T-helper 2 cell (primary cell): ENCODE measurements at regions not wholly inside any gene's neighbourhood (a gene's known extent, or its start where the extent isn't known, plus 50 kb on each side); places are given as distances from the start of the nearest gene placed in this dataset.

Experiments used
- DNase-seq, 5 experiments: peaks; one replicate each; pipeline versions ENCODE4 v3.0.0 to v3.0.0-alpha.2; 2012 to 2022

DNA sequence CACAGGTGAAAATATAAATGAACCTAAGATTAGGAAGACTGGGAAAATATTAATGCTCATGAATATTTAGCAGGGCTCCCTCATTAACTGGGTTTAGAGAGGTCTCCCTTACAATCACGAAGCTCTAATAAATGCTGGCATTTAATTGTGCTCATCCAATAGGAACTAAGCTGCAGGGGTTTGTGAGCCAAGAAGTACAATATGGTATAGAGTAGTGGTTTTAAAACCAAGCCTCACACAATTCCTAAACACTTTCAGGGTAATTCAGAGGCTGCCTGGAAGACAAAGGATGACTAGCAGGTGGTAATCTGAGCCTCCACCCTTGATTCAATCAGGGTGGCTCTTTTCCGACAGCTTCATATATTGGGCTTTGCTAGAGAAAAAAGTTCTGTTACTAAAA is 103.3 kb downstream of the GPAM start:
- no peak for DNase-seq

- DNase-seq: no peak
Observed at GRCh38 chr10:112082120-112082519, 101.4 kb downstream of the GPAM start.

DNA sequence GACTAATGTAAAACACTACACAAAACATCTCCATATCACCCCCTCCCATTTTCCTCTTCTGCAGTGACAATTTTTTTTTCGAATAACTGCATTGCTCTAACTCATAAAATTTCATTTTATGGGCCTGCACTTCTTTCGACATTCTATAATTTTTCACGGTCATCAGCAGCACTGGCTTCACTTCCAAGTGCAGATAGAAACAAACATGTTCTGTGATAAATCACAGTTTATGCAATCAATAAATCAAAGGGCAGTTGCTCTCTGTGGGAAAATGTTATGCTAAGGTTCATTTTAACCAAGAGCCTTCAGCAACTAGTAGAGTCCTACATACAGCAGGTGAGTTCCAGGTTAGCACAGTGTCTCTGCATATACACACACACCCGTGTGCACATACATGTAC is 100.1 kb downstream of the GPAM start:
- no peak for DNase-seq

- no peak for DNase-seq
Observed at GRCh38 chr10:112087953-112088456, 95.6 kb downstream of the GPAM start.

GRCh38 chr10:112091703-112092102 is 91.9 kb downstream of the GPAM start:
- no peak for DNase-seq

DNA sequence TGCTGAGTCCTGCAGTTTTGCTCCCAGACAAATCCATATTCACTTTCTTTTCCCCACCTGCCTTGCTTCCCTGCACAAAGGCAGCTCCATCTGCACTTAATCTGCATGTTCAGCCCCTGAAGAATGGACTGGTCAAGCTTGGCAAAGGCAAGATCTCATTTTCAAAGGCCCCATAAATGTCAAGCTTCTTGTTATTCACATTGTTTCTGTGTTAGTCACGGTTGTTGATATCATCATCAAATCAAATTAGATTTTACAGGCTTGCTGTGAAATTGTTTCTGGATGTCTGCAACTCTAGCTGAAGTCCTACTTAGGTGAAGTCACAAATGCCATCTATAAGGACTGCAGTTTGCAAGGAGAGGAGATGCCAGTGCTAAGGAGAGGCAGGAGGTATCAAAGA is 91.0 kb downstream of the GPAM start:
- no peak for DNase-seq

DNA sequence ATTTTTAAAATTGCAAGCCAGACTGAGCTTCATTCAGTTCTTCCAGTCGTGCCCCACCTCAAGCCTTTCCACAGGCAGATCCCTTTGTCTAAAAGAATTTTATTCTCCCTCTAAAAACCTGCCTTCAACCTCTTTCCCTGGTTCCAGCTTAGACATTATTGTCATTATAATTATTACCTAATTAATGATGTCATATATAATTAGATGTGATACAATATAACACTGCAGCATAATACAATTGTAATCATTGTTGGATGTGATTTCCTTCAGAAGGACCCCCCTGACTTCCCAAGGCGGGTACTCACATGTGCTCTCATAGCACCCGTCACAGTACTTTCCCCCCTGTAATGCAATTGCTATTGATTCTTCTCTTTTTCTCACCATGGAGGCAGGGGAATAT is 88.6 kb downstream of the GPAM start:
- DNase-seq: no peak

DNA sequence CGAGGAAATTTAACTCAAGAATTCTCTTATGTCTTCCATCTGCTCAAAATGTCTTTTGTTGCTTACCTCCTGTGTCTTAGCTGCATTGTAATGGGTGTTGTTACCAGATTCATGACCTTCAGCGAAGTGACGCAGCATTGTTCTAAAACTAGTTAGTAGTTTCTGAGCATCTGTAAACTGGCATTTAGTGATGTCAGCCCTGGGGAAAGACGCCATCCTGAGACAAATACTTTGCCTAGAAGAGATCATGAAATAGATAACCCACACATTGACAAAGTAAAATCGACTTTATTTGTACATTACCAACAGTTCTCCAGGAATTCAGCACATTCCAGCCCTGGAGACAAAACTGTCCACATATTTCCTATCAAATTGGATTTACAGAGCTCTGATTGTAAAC is 87.8 kb downstream of the GPAM start:
- no peak for DNase-seq

- no peak for DNase-seq
Observed at GRCh38 chr10:112098682-112099081, 84.9 kb downstream of the GPAM start.
